ENCODE measurements at regions not wholly inside any gene's neighbourhood (a gene's known extent, or its start where the extent isn't known, plus 50 kb on each side); places are given as distances from the start of the nearest gene placed in this dataset.

- no peak for TF ChIP-seq ZNF565 (CRISPR knock-in tag; conservative IDR thresholded peaks at IDR 0.05; ENCODE audit: low read depth)
- TF ChIP-seq ISL1 (CRISPR knock-in tag; IDR thresholded peaks at IDR 0.05): no peak
- no peak for TF ChIP-seq ESRRG (CRISPR knock-in tag; IDR thresholded peaks at IDR 0.05)
- TF ChIP-seq, protein P1, sequence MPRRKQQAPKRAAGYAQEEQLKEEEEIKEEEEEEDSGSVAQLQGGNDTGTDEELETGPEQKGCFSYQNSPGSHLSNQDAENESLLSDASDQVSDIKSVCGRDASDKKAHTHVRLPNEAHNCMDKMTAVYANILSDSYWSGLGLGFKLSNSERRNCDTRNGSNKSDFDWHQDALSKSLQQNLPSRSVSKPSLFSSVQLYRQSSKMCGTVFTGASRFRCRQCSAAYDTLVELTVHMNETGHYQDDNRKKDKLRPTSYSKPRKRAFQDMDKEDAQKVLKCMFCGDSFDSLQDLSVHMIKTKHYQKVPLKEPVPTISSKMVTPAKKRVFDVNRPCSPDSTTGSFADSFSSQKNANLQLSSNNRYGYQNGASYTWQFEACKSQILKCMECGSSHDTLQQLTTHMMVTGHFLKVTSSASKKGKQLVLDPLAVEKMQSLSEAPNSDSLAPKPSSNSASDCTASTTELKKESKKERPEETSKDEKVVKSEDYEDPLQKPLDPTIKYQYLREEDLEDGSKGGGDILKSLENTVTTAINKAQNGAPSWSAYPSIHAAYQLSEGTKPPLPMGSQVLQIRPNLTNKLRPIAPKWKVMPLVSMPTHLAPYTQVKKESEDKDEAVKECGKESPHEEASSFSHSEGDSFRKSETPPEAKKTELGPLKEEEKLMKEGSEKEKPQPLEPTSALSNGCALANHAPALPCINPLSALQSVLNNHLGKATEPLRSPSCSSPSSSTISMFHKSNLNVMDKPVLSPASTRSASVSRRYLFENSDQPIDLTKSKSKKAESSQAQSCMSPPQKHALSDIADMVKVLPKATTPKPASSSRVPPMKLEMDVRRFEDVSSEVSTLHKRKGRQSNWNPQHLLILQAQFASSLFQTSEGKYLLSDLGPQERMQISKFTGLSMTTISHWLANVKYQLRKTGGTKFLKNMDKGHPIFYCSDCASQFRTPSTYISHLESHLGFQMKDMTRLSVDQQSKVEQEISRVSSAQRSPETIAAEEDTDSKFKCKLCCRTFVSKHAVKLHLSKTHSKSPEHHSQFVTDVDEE (CRISPR knock-in tag; IDR thresholded peaks at IDR 0.05): no peak
- TF ChIP-seq TCF4 (CRISPR knock-in tag; IDR thresholded peaks at IDR 0.05; ENCODE audit: borderline replicate concordance): no peak
- no peak for TF ChIP-seq OSR1 (CRISPR knock-in tag; IDR thresholded peaks at IDR 0.05)
- no peak for TF ChIP-seq PATZ1 (CRISPR knock-in tag; IDR thresholded peaks at IDR 0.05; ENCODE audit: borderline replicate concordance)
- TF ChIP-seq SNAI2 (CRISPR knock-in tag; IDR thresholded peaks at IDR 0.05): no peak
- TF ChIP-seq ZFP3 (CRISPR knock-in tag; IDR thresholded peaks at IDR 0.05): no peak
- TF ChIP-seq ZFP30 (CRISPR knock-in tag; IDR thresholded peaks at IDR 0.05): no peak
- TF ChIP-seq CSDC2 (CRISPR knock-in tag; IDR thresholded peaks at IDR 0.05): no peak
- TF ChIP-seq TOX (CRISPR knock-in tag; IDR thresholded peaks at IDR 0.05; ENCODE audit: borderline replicate concordance): no peak
These were observed 612.5 kb upstream of the ATXN8OS start for GRCh38 chr13:69495096-69495495.

DNA sequence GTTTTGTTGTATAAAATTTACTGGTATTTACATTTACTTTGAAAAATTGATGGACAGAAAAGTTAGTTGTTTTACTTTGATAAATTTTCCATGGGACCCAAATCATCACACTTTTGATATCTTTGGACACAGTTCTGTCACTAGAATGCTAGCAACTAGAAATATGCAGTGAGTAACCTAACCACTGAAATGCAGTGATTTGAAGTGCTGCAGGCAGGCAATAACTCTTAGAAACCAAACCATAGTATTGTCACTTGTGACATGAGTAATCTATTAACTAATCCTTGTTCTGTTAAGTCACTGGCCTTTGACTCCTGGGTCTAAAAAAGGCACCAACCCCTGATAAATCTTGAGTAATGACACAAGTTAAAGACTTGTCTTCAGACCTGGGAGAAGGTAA, 620.0 kb upstream of the ATXN8OS start:
- no peak for TF ChIP-seq ZFP30 (CRISPR knock-in tag; IDR thresholded peaks at IDR 0.05)
- no peak for TF ChIP-seq ARNTL (CRISPR knock-in tag; IDR thresholded peaks at IDR 0.05; ENCODE audit: borderline replicate concordance, low read depth)
- TF ChIP-seq TCF4 (CRISPR knock-in tag; IDR thresholded peaks at IDR 0.05; ENCODE audit: borderline replicate concordance): no peak
- TF ChIP-seq ZC3H10 (CRISPR knock-in tag; IDR thresholded peaks at IDR 0.05): no peak
- TF ChIP-seq BACH2 (CRISPR knock-in tag; IDR thresholded peaks at IDR 0.05; ENCODE audit: borderline replicate concordance): no peak
- TF ChIP-seq ISL1 (CRISPR knock-in tag; IDR thresholded peaks at IDR 0.05): no peak
- TF ChIP-seq RARB (CRISPR knock-in tag; IDR thresholded peaks at IDR 0.05): no peak
- TF ChIP-seq ZNF565 (CRISPR knock-in tag; conservative IDR thresholded peaks at IDR 0.05; ENCODE audit: low read depth): no peak
- TF ChIP-seq CREB5 (CRISPR knock-in tag; IDR thresholded peaks at IDR 0.05; ENCODE audit: low read depth): no peak
- TF ChIP-seq ZFP3 (CRISPR knock-in tag; IDR thresholded peaks at IDR 0.05): no peak
- TF ChIP-seq PATZ1 (CRISPR knock-in tag; IDR thresholded peaks at IDR 0.05; ENCODE audit: borderline replicate concordance): no peak
- ATAC-seq: no peak

More at GRCh38 chr13:69495096-69495495, 612.5 kb upstream of the ATXN8OS start:
- ATAC-seq: no peak

GRCh38 chr13:69485991-69486592, 621.5 kb upstream of the ATXN8OS start:
- no peak for TF ChIP-seq CSDC2 (CRISPR knock-in tag; IDR thresholded peaks at IDR 0.05)
- TF ChIP-seq ISL1 (CRISPR knock-in tag; IDR thresholded peaks at IDR 0.05): no peak
- no peak for ATAC-seq

GRCh38 chr13:69477451-69477850, 630.2 kb upstream of the ATXN8OS start:
- ATAC-seq: no peak
- TF ChIP-seq, protein P2, sequence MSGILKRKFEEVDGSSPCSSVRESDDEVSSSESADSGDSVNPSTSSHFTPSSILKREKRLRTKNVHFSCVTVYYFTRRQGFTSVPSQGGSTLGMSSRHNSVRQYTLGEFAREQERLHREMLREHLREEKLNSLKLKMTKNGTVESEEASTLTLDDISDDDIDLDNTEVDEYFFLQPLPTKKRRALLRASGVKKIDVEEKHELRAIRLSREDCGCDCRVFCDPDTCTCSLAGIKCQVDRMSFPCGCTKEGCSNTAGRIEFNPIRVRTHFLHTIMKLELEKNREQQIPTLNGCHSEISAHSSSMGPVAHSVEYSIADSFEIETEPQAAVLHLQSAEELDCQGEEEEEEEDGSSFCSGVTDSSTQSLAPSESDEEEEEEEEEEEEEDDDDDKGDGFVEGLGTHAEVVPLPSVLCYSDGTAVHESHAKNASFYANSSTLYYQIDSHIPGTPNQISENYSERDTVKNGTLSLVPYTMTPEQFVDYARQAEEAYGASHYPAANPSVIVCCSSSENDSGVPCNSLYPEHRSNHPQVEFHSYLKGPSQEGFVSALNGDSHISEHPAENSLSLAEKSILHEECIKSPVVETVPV (CRISPR knock-in tag; IDR thresholded peaks at IDR 0.05): no peak
- TF ChIP-seq ZC3H10 (CRISPR knock-in tag; IDR thresholded peaks at IDR 0.05) (no peak), ESRRG (CRISPR knock-in tag; IDR thresholded peaks at IDR 0.05) (no peak), SNAI2 (CRISPR knock-in tag; IDR thresholded peaks at IDR 0.05) (no peak), ZNF70 (CRISPR knock-in tag; IDR thresholded peaks at IDR 0.05) (no peak), RARB (CRISPR knock-in tag; IDR thresholded peaks at IDR 0.05) (no peak), ISL1 (CRISPR knock-in tag; IDR thresholded peaks at IDR 0.05) (no peak), TCF4 (CRISPR knock-in tag; IDR thresholded peaks at IDR 0.05; ENCODE audit: borderline replicate concordance) (no peak)
- TF ChIP-seq, protein P1 (CRISPR knock-in tag; IDR thresholded peaks at IDR 0.05): no peak
- TF ChIP-seq, protein P3, sequence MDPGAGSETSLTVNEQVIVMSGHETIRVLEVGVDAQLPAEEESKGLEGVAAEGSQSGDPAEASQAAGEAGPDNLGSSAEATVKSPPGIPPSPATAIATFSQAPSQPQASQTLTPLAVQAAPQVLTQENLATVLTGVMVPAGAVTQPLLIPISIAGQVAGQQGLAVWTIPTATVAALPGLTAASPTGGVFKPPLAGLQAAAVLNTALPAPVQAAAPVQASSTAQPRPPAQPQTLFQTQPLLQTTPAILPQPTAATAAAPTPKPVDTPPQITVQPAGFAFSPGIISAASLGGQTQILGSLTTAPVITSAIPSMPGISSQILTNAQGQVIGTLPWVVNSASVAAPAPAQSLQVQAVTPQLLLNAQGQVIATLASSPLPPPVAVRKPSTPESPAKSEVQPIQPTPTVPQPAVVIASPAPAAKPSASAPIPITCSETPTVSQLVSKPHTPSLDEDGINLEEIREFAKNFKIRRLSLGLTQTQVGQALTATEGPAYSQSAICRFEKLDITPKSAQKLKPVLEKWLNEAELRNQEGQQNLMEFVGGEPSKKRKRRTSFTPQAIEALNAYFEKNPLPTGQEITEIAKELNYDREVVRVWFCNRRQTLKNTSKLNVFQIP (CRISPR knock-in tag; IDR thresholded peaks at IDR 0.05; ENCODE audit: borderline replicate concordance, low read depth): no peak
